Endothelial cell of umbilical vein (primary cell): ENCODE measurements at regions not wholly inside any gene's neighbourhood (a gene's known extent, or its start where the extent isn't known, plus 50 kb on each side); places are given as distances from the start of the nearest gene placed in this dataset.

Experiments used
- POLR2A ChIP-seq: IDR thresholded peaks from 2 replicates; pipeline ENCODE4 v1.6.1; 2012; ENCODE audit warnings: low read depth, mild to moderate bottlenecking, control low read depth, low read length
- TF ChIP-seq, protein P1 (sequence below), 2 donors: IDR thresholded peaks; 1 replicate in 1 of 2; 2 replicates in 1 of 2; pipeline ENCODE4 v1.5.1; 2011; ENCODE audit warnings: low read length in 2 of 2, mild to moderate bottlenecking in 2 of 2, moderate library complexity in 2 of 2, control low read depth in 1 of 2, inconsistent platforms in 1 of 2, low read depth in 1 of 2; ENCODE audit not compliant: insufficient read depth in 1 of 2; ENCODE audit errors: extremely low read depth in 1 of 2

DNA sequence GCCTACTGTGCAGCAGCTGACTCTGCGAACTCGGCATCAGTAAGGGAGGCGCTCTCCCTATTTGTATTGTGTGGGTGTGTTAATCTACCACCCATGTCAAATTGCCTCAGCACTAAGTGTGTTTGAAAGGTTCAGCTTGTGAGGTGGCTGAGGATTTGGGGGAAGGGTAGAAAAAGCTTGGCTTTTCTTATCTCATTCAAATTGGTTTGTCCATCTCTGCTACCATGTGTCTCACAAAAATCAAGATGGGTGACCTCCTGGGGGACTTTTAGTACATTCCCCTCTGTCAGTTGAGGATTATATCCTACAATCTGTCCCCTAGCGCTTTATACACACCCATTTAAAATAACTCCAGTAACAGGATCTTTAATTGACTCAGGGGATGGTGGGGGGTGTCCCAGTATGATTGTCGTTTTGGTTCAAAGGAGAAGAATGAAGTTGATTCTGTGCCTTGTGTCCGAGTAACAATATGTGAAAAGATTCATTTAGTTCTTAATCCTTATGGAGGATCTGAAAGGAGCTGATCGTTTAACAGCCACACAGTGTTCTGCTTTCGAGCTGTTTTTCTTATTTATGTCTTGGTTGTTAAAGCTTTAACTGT, 609.6 kb downstream of the PKHD1 start:
- TF ChIP-seq, protein P1, sequence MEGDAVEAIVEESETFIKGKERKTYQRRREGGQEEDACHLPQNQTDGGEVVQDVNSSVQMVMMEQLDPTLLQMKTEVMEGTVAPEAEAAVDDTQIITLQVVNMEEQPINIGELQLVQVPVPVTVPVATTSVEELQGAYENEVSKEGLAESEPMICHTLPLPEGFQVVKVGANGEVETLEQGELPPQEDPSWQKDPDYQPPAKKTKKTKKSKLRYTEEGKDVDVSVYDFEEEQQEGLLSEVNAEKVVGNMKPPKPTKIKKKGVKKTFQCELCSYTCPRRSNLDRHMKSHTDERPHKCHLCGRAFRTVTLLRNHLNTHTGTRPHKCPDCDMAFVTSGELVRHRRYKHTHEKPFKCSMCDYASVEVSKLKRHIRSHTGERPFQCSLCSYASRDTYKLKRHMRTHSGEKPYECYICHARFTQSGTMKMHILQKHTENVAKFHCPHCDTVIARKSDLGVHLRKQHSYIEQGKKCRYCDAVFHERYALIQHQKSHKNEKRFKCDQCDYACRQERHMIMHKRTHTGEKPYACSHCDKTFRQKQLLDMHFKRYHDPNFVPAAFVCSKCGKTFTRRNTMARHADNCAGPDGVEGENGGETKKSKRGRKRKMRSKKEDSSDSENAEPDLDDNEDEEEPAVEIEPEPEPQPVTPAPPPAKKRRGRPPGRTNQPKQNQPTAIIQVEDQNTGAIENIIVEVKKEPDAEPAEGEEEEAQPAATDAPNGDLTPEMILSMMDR (IDR thresholded peaks at IDR 0.05; ENCODE audit: extremely low read depth in 1 of 2, insufficient read depth in 1 of 2, low read depth in 1 of 2, low read length in 2 of 2): no peak
- no peak for TF ChIP-seq POLR2A
